Esophagus (tissue), 2 donors: ENCODE measurements at regions not wholly inside any gene's neighbourhood (a gene's known extent, or its start where the extent isn't known, plus 50 kb on each side); places are given as distances from the start of the nearest gene placed in this dataset.

Source experiments
- H3K27ac ChIP-seq, 2 donors: one replicate each; pipeline ENCODE4 v1.5.1; 2013; ENCODE audit warnings: low read depth in 2 of 2, mild to moderate bottlenecking in 2 of 2, inconsistent platforms in 1 of 2, low read length in 1 of 2, moderate library complexity in 1 of 2
- H3K27me3 ChIP-seq, 2 donors: one replicate each; pipeline ENCODE4 v1.6.1; 2013; ENCODE audit warnings: low read length in 2 of 2, control low read depth in 1 of 2, mild to moderate bottlenecking in 1 of 2; ENCODE audit not compliant: insufficient read depth in 2 of 2, control insufficient read depth in 1 of 2
- H3K36me3 ChIP-seq, 2 donors: one replicate each; pipeline ENCODE4 v1.6.1; 2013; ENCODE audit warnings: low read length in 1 of 2; ENCODE audit not compliant: control insufficient read depth in 2 of 2, insufficient read depth in 2 of 2
- H3K4me1 ChIP-seq, 2 donors: one replicate each; pipeline ENCODE4 v1.6.1; 2013; ENCODE audit warnings: low read length in 1 of 2; ENCODE audit not compliant: control insufficient read depth in 2 of 2, insufficient read depth in 2 of 2
- H3K4me3 ChIP-seq, 2 donors: one replicate each; pipeline ENCODE4 v1.5.1; 2013; ENCODE audit warnings: low read length in 2 of 2, mild to moderate bottlenecking in 2 of 2, low read depth in 1 of 2, moderate library complexity in 1 of 2
- H3K9me3 ChIP-seq, 2 donors: one replicate each; pipeline ENCODE4 v1.6.1; 2013; ENCODE audit warnings: mild to moderate bottlenecking in 2 of 2, low read depth in 1 of 2, low read length in 1 of 2, moderate library complexity in 1 of 2; ENCODE audit not compliant: control insufficient read depth in 2 of 2, insufficient read depth in 1 of 2
- WGBS, 2 donors: extraction: QIAGEN DNeasy Blood & Tissue Kit; methylation state at CpG; one replicate each; pipeline ENCODE4 v1.1.7; 2013; 5-methylcytosine and 5-hydroxymethylcytosine counted together
- donor health status: healthy with polysubstance abuse.
- donor health status: Bipolar disorder and iron deficiency.

- Histone ChIP-seq H3K4me1 (no peaks in the 10 kb centered on the region), H3K36me3 (no peaks in the 10 kb centered on the region), H3K4me3 (no peak overlapping the region), H3K27ac (no peak overlapping the region), H3K9me3 (no peaks in the 10 kb centered on the region), H3K27me3 (no peaks in the 10 kb centered on the region)
- whole genome bisulfite sequencing, 2 donors: 49 to 53% methylated on average over 9 of the region's 9 CpGs
These were observed 1476.1 kb upstream of the TENM3 start for GRCh38 chr4:180766944-180767729.

GRCh38 chr4:180768610-180769009, 1474.6 kb upstream of the TENM3 start:
- Histone ChIP-seq H3K36me3 (no peaks in the 10 kb centered on the region), H3K9me3 (no peaks in the 10 kb centered on the region), H3K27me3 (no peaks in the 10 kb centered on the region), H3K4me3 (no peak overlapping the region), H3K27ac (no peak overlapping the region), H3K4me1 (no peaks in the 10 kb centered on the region)
- 72 to 76% methylated on average over 3 of the region's 3 CpGs for WGBS, 2 donors

- Histone ChIP-seq H3K36me3 (no peaks in the 10 kb centered on the region), H3K27me3 (no peaks in the 10 kb centered on the region), H3K4me1 (no peaks in the 10 kb centered on the region), H3K27ac (no peak overlapping the region), H3K4me3 (no peak overlapping the region), H3K9me3 (peaks cover 0 to 2% of the 10 kb centered on the region in 2 donors)
- 71% methylated on average over 3 of the region's 3 CpGs for WGBS, 2 donors
These were observed 1473.4 kb upstream of the TENM3 start for GRCh38 chr4:180769791-180770190.

DNA sequence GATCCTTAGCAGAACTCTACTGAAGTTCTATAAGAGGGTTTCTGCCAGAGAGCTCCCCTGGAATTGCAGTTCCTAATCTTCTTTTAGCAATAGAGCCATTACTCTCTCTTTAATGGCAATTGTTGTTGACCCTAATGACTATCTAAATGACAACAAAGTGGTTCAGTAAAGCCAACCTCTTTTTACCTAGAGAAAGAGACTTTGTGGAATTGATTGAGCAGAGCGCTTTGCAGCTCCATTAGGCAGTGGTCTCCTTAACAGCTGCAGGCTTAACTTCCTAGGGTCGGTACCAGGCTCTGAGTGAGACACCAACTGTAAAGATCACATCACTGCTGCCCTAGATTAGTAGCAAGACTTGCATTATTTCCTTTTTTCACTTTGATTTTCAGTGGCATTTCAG, 1472.9 kb upstream of the TENM3 start:
- Histone ChIP-seq H3K9me3 (peaks cover 0 to 2% of the 10 kb centered on the region in 2 donors), H3K4me1 (no peaks in the 10 kb centered on the region), H3K27ac (no peak overlapping the region), H3K4me3 (no peak overlapping the region), H3K27me3 (no peaks in the 10 kb centered on the region), H3K36me3 (no peaks in the 10 kb centered on the region)
- WGBS, 2 donors: 73 to 76% methylated on average over 2 of the region's 2 CpGs

- H3K27me3 ChIP-seq: no peaks in the 10 kb centered on the region
- no peaks in the 10 kb centered on the region for H3K36me3 ChIP-seq
- no peak overlapping the region for H3K4me3 ChIP-seq
- no peaks in the 10 kb centered on the region for H3K9me3 ChIP-seq
- no peaks in the 10 kb centered on the region for H3K4me1 ChIP-seq
- WGBS, 2 donors: 95% methylated on average over 5 of the region's 5 CpGs
- no peak overlapping the region for H3K27ac ChIP-seq
These were observed 1458.3 kb upstream of the TENM3 start for GRCh38 chr4:180784940-180785339.

DNA sequence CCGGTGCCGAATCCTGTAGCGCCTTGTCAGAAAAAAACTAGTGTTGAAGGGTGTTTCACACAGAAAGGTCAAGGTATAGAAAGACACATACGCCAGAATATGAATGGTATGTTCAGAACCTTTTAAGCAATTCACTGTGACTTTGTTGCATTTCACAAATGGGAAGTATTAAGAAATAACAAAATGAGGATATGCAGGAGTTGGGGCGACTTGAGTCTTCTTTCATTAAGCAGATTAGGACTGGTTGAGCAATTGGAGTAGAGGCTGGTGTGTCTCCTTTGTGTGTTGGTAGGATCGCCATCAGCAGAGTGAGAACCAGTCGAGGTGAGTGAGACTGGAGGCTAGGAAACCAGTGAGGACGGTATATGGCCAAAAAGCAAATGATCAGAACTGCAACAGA, 1454.5 kb upstream of the TENM3 start:
- H3K4me3 ChIP-seq: no peak overlapping the region
- no peaks in the 10 kb centered on the region for H3K36me3 ChIP-seq
- no peak overlapping the region for H3K27ac ChIP-seq
- no peaks in the 10 kb centered on the region for H3K9me3 ChIP-seq
- WGBS, 2 donors: 91 to 92% methylated on average over 8 of the region's 8 CpGs
- no peaks in the 10 kb centered on the region for H3K27me3 ChIP-seq
- no peaks in the 10 kb centered on the region for H3K4me1 ChIP-seq

DNA sequence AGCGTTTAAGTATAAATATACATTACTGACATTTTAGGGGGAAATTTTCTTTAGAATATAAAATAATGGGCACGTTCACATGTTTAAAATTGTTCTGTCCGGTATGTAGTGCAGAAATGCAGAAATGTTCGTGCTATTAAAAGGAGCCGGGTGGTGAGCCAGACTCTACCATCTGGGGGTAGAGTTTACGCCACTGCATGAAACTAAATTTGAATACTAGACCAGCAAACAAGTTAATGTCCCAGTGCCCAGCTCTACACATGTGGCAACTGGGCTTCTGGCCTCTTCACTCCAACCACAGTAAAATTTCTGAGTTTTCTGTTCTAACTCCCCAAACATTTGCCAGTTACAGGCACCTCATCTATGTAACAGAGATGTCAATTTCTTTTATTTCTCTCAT, 1453.3 kb upstream of the TENM3 start:
- Histone ChIP-seq H3K27ac (no peak overlapping the region), H3K27me3 (no peaks in the 10 kb centered on the region), H3K4me3 (no peak overlapping the region), H3K36me3 (no peaks in the 10 kb centered on the region), H3K9me3 (no peaks in the 10 kb centered on the region), H3K4me1 (no peaks in the 10 kb centered on the region)
- WGBS, 2 donors: 88 to 89% methylated on average over 6 of the region's 6 CpGs

GRCh38 chr4:180790471-180790870, 1452.7 kb upstream of the TENM3 start:
- no peak overlapping the region for H3K4me3 ChIP-seq
- 40 to 43% methylated on average over 3 of the region's 3 CpGs for WGBS, 2 donors
- H3K4me1 ChIP-seq: no peaks in the 10 kb centered on the region
- H3K36me3 ChIP-seq: no peaks in the 10 kb centered on the region
- no peaks in the 10 kb centered on the region for H3K27me3 ChIP-seq
- H3K9me3 ChIP-seq: no peaks in the 10 kb centered on the region
- no peak overlapping the region for H3K27ac ChIP-seq

GRCh38 chr4:180792541-180792940, 1450.7 kb upstream of the TENM3 start:
- Histone ChIP-seq H3K9me3 (no peaks in the 10 kb centered on the region), H3K27ac (no peak overlapping the region), H3K27me3 (no peaks in the 10 kb centered on the region), H3K4me3 (no peak overlapping the region), H3K4me1 (no peaks in the 10 kb centered on the region), H3K36me3 (no peaks in the 10 kb centered on the region)

GRCh38 chr4:180794333-180794732, 1448.9 kb upstream of the TENM3 start:
- Histone ChIP-seq H3K4me3 (no peak overlapping the region), H3K27ac (no peak overlapping the region)
- WGBS, 2 donors: 71 to 73% methylated on average over 2 of the region's 2 CpGs

More at GRCh38 chr4:180794333-180794732, 1448.9 kb upstream of the TENM3 start:
- H3K9me3 ChIP-seq: no peaks in the 10 kb centered on the region
- H3K4me1 ChIP-seq: no peaks in the 10 kb centered on the region
- no peaks in the 10 kb centered on the region for H3K36me3 ChIP-seq
- H3K27me3 ChIP-seq: no peaks in the 10 kb centered on the region
